ENCODE measurements at regions not wholly inside any gene's neighbourhood (a gene's known extent, or its start where the extent isn't known, plus 50 kb on each side); places are given as distances from the start of the nearest gene placed in this dataset.

GRCh38 chr6:11391934-11392777, 145.4 kb upstream of the TMEM170B start:
- Histone ChIP-seq H3K4me3 (no peak overlapping the region), H3K27ac (no peak overlapping the region)
- DNase-seq (ENCODE audit: low spot score): no peak
- no peak for TF ChIP-seq CTCF (IDR thresholded peaks at IDR 0.05)

DNA sequence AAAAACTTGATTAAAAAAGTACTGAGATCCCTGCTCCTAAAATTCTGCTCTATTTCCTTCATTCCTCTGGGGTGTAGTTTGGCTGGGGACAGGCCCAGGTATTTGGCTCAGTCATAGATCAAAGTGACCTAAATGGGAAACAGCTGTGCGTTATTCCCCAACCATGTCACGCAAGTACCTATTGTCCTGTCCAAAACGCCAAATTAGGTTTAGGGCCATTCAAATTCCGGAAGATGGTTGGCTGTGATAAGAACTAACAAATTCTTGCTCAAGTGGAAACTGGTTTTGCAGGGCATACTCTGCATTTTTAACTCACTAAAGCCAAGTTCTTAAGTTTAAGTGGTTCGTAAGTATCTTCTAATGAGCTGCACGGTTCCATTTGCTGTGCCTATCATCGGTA, 147.6 kb upstream of the TMEM170B start:
- H3K27ac ChIP-seq: no peak overlapping the region
- DNase-seq (ENCODE audit: low spot score): no peak

GRCh38 chr6:11388983-11389944, 148.3 kb upstream of the TMEM170B start:
- H3K27ac ChIP-seq: no peak overlapping the region
- no peak overlapping the region for H3K4me3 ChIP-seq
- no peak for TF ChIP-seq CTCF (IDR thresholded peaks at IDR 0.05)
- DNase-seq (ENCODE audit: low spot score): no peak

More for the DNA sequence above, 147.6 kb upstream of the TMEM170B start:
- H3K4me3 ChIP-seq: no peak overlapping the region
- TF ChIP-seq CTCF (IDR thresholded peaks at IDR 0.05): no peak

- H3K27ac ChIP-seq: no peak overlapping the region
- no peak overlapping the region for H3K4me3 ChIP-seq
- TF ChIP-seq CTCF (IDR thresholded peaks at IDR 0.05): no peak
- DNase-seq (ENCODE audit: low spot score): no peak
Observed at GRCh38 chr6:11387707-11388430, 149.7 kb upstream of the TMEM170B start.

DNA sequence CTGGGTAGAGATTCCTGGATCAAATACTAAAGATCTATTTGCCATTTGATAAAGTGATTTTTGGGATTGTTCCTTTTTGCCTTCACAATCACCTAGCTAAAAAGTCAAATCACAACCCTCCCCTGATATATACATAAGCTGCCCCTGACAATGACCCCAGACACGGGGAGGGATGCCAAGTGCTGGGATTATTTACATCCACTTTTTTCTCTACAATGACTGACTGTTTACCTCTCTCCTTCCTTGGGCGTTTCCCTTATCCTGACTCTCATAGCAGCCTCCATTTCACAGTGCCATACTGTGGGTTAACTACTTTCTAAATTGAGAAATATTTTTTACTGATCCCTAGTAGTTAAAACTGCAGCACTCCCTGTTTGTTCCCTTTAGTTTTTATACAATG, 150.8 kb upstream of the TMEM170B start:
- H3K27ac ChIP-seq: no peak overlapping the region
- no peak for DNase-seq (ENCODE audit: low spot score)
- no peak overlapping the region for H3K4me3 ChIP-seq
- TF ChIP-seq CTCF (IDR thresholded peaks at IDR 0.05): no peak

- Histone ChIP-seq H3K4me3 (no peak overlapping the region), H3K27ac (no peak overlapping the region)
- no peak for DNase-seq (ENCODE audit: low spot score)
- TF ChIP-seq CTCF (IDR thresholded peaks at IDR 0.05): no peak
Observed at GRCh38 chr6:11386323-11386722, 151.2 kb upstream of the TMEM170B start.

All from coronary artery (tissue), 2 donors.